Caco-2 (cell line): ENCODE measurements at regions not wholly inside any gene's neighbourhood (a gene's known extent, or its start where the extent isn't known, plus 50 kb on each side); places are given as distances from the start of the nearest gene placed in this dataset.

Experiments
- BruUV-seq: library from RNA; stranded (reverse); fragments of 400-500 nt; replicated peaks from 2 replicates; lab custom pipeline; 2021; lab: Mats Ljungman, UMichigan
- CTCF ChIA-PET: fragments of 300-600 bp; sonication (Branson Sonifier 250); formaldehyde crosslinking; loops from one replicate; lab custom pipeline; 2022; ENCODE audit warnings: antibody characterized with exemption; lab: Charles Lee
- POLR2A ChIA-PET: fragments of 300-600 bp; sonication (Branson Sonifier 250); formaldehyde crosslinking; loops from one replicate; lab custom pipeline; 2022; ENCODE audit warnings: antibody characterized with exemption; lab: Charles Lee
- DNase-seq, 2 experiments: peaks; one replicate each; pipeline versions ENCODE4 v3.0.0 to v3.0.0-alpha.2; 2020 to 2022
- H3K27me3 ChIP-seq: replicated peaks from 2 replicates; pipeline ENCODE4 v1.6.0; 2011; ENCODE audit warnings: low read length; ENCODE audit not compliant: control insufficient read depth, insufficient read depth
- H3K36me3 ChIP-seq: 2 replicates; pipeline ENCODE4 v1.5.1; 2011; ENCODE audit warnings: low read length; ENCODE audit not compliant: control insufficient read depth, insufficient read depth
- H3K4me1 ChIP-seq: fragments of 250-450 bp; sonication (Bioruptor Pico); 2 replicates; pipeline ENCODE4 v1.5.1; 2020; ENCODE audit warnings: mild to moderate bottlenecking
- H3K4me3 ChIP-seq: 2 replicates; pipeline ENCODE4 v1.5.1; 2011; ENCODE audit warnings: low read depth, mild to moderate bottlenecking, control low read depth, low read length
- H3K9me3 ChIP-seq: fragments of 250-450 bp; sonication (Bioruptor Pico); 2 replicates; pipeline ENCODE4 v1.5.1; 2020; ENCODE audit warnings: mild to moderate bottlenecking, moderate library complexity
- H3K27ac Mint-ChIP-seq: one replicate; pipeline ENCODE4 v1.8.0; 2022; ENCODE audit warnings: mixed read lengths; ENCODE audit not compliant: unreplicated experiment
- H3K27me3 Mint-ChIP-seq: one replicate; pipeline ENCODE4 v1.8.0; 2022; ENCODE audit warnings: mixed read lengths; ENCODE audit not compliant: insufficient read depth, unreplicated experiment
- H3K36me3 Mint-ChIP-seq: one replicate; pipeline ENCODE4 v1.8.0; 2022; ENCODE audit warnings: mild to moderate bottlenecking, mixed read lengths; ENCODE audit not compliant: insufficient read depth, unreplicated experiment
- H3K4me1 Mint-ChIP-seq: one replicate; pipeline ENCODE4 v1.8.0; 2022; ENCODE audit warnings: low read depth, mixed read lengths; ENCODE audit not compliant: unreplicated experiment
- H3K4me3 Mint-ChIP-seq: one replicate; pipeline ENCODE4 v1.8.0; 2022; ENCODE audit warnings: mild to moderate bottlenecking, moderate library complexity, mixed read lengths; ENCODE audit not compliant: unreplicated experiment
- H3K9me3 Mint-ChIP-seq: one replicate; pipeline ENCODE4 v1.8.0; 2022; ENCODE audit warnings: mixed read lengths; ENCODE audit not compliant: unreplicated experiment
- intact Hi-C: fragments of 100-400 bp; cut with micrococcal nuclease; formaldehyde crosslinking; loops from one replicate; pipeline ENCODE4 v1.10.0; 2022; ENCODE audit not compliant: unreplicated experiment
- TF ChIP-seq, protein P1 (sequence below), 2 experiments: fragments of 200-600 bp in 1 of 2; IDR thresholded peaks; 1 replicate in 1 of 2; 2 replicates in 1 of 2; pipeline versions ENCODE4 v1.5.1 to v1.8.0; 2011 to 2022; ENCODE audit warnings: antibody characterized with exemption in 1 of 2, control low read depth in 1 of 2, inconsistent platforms in 1 of 2, low read depth in 1 of 2, low read length in 1 of 2, mild to moderate bottlenecking in 1 of 2, moderate library complexity in 1 of 2; ENCODE audit not compliant: insufficient read depth in 1 of 2, severe bottlenecking in 1 of 2, unreplicated experiment in 1 of 2

DNA sequence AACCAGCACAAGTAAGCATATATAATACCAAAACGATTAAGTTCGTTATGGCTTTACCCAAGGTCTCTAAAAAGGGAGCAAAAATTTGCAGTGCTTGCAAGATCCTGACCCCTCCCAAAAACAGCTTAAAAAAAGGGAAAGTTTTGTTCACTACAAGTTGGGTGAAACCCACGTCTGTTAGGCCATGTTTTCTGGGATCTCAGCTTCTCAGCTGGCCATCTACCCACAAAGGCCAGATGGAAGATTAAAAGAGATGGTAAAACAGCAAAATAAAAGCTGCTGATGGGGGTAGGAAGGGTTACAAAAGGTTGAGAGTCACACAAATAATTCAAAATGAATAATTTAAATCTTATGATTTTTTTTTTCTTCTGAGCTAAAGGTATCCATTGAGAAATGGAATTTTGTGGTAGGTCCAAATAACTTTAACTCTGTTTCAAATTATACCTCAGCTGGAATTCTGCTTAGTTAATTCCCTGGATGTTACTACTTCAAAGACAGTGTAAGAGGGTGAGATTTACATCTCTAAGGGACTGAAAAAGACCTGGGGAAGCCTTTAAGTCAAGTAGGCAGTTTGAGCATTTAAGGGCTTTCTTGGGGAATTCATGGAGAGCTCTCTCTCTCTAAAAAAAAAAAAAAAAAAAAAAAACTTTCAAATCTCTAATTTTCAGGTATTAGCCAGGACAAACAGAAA, 185.6 kb upstream of the NAV3 start:
- Histone ChIP-seq H3K36me3 (no peaks in the 10 kb centered on the region), H3K27me3 (no peaks in the 10 kb centered on the region), H3K9me3 (no peaks in the 10 kb centered on the region), H3K4me1 (no peaks in the 10 kb centered on the region), H3K4me3 (no peak overlapping the region)
- Mint-ChIP-seq H3K36me3 (no peaks in the 10 kb centered on the region), H3K4me3 (no peak overlapping the region), H3K9me3 (no peaks in the 10 kb centered on the region), H3K4me1 (no peaks in the 10 kb centered on the region), H3K27me3 (peaks cover 3% of the 10 kb centered on the region), H3K27ac (no peak overlapping the region)
- no peak for DNase-seq
- ChIA-PET POLR2A (no interaction called here), CTCF (interaction anchor here (1.1 kb wide), 1 partner anchor 492 kb away, joined by 5 read pairs; no protein-coding TSS in a partner anchor)
- BruUV-seq, result no TSS peak
- TF ChIP-seq, protein P1, sequence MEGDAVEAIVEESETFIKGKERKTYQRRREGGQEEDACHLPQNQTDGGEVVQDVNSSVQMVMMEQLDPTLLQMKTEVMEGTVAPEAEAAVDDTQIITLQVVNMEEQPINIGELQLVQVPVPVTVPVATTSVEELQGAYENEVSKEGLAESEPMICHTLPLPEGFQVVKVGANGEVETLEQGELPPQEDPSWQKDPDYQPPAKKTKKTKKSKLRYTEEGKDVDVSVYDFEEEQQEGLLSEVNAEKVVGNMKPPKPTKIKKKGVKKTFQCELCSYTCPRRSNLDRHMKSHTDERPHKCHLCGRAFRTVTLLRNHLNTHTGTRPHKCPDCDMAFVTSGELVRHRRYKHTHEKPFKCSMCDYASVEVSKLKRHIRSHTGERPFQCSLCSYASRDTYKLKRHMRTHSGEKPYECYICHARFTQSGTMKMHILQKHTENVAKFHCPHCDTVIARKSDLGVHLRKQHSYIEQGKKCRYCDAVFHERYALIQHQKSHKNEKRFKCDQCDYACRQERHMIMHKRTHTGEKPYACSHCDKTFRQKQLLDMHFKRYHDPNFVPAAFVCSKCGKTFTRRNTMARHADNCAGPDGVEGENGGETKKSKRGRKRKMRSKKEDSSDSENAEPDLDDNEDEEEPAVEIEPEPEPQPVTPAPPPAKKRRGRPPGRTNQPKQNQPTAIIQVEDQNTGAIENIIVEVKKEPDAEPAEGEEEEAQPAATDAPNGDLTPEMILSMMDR (IDR thresholded peaks at IDR 0.05; ENCODE audit: insufficient read depth in 1 of 2, low read depth in 1 of 2, low read length in 1 of 2, severe bottlenecking in 1 of 2, unreplicated experiment in 1 of 2), result no peak
- intact Hi-C loops, result no loop called here

DNA sequence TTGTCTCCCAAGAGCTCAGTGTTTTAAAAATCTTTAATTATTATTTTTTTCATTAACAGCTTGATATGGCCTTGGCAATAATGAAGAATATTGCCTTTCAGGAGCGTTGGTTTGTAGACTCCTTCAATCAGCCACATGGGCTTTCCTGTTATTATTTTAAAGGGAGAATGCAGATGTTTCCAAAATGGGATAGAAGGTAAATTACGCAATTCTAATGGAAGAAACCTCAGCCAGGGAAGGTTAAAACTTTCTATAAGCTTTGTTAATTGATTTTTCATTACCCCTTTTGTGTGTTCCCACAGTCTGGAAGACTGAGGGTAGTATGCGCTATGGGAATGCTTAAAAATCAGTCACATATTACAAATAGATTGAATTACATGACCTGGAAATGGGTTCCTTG, 188.4 kb upstream of the NAV3 start:
- intact Hi-C loops, result no loop called here
- Mint-ChIP-seq H3K9me3 (no peaks in the 10 kb centered on the region), H3K4me1 (no peaks in the 10 kb centered on the region), H3K27ac (no peak overlapping the region), H3K4me3 (no peak overlapping the region), H3K27me3 (no peaks in the 10 kb centered on the region), H3K36me3 (no peaks in the 10 kb centered on the region)
- TF ChIP-seq, protein P1 (IDR thresholded peaks at IDR 0.05; ENCODE audit: insufficient read depth in 1 of 2, low read depth in 1 of 2, low read length in 1 of 2, severe bottlenecking in 1 of 2, unreplicated experiment in 1 of 2), result no peak
- Histone ChIP-seq H3K36me3 (no peaks in the 10 kb centered on the region), H3K4me3 (no peak overlapping the region), H3K9me3 (no peaks in the 10 kb centered on the region), H3K27me3 (no peaks in the 10 kb centered on the region), H3K4me1 (no peaks in the 10 kb centered on the region)
- POLR2A ChIA-PET, result no interaction called here
- DNase-seq, result no peak
- BruUV-seq, result no TSS peak
- CTCF ChIA-PET, result no interaction called here

GRCh38 chr12:77640356-77640755, 190.3 kb upstream of the NAV3 start:
- BruUV-seq, result no TSS peak
- Mint-ChIP-seq H3K4me1 (no peaks in the 10 kb centered on the region), H3K9me3 (no peaks in the 10 kb centered on the region), H3K27me3 (no peaks in the 10 kb centered on the region), H3K27ac (no peak overlapping the region), H3K4me3 (no peak overlapping the region), H3K36me3 (no peaks in the 10 kb centered on the region)
- no peaks in the 10 kb centered on the region for H3K4me1 ChIP-seq
- TF ChIP-seq, protein P1 (IDR thresholded peaks at IDR 0.05; ENCODE audit: insufficient read depth in 1 of 2, low read depth in 1 of 2, low read length in 1 of 2, severe bottlenecking in 1 of 2, unreplicated experiment in 1 of 2), result no peak
- DNase-seq, result no peak
- no peaks in the 10 kb centered on the region for H3K36me3 ChIP-seq
- intact Hi-C loops, result no loop called here
- H3K4me3 ChIP-seq, result no peak overlapping the region
- H3K9me3 ChIP-seq, result no peaks in the 10 kb centered on the region
- CTCF ChIA-PET, result no interaction called here
- POLR2A ChIA-PET, result no interaction called here
- H3K27me3 ChIP-seq, result no peaks in the 10 kb centered on the region
